H1 (cell line): ENCODE measurements at regions not wholly inside any gene's neighbourhood (a gene's known extent, or its start where the extent isn't known, plus 50 kb on each side); places are given as distances from the start of the nearest gene placed in this dataset.

Source experiments
- CBX8 ChIP-seq: fragments of 300-800, 300-1000 bp; sonication (generic); IDR thresholded peaks from 2 replicates; pipeline ENCODE4 v1.7.1; 2016; ENCODE audit warnings: low read depth, low read length, borderline replicate concordance
- EP300 ChIP-seq, 2 experiments: IDR thresholded peaks; 1 replicate in 1 of 2; 2 replicates in 1 of 2; pipeline ENCODE4 v1.6.1; 2011 to 2012; ENCODE audit warnings: low read depth in 2 of 2, low read length in 2 of 2, mild to moderate bottlenecking in 2 of 2, borderline replicate concordance in 1 of 2, inconsistent platforms in 1 of 2, moderate library complexity in 1 of 2
- EZH2 ChIP-seq: fragments of 200-600 bp; sonication (generic); IDR thresholded peaks from 2 replicates; pipeline ENCODE4 v1.7.1; 2012; ENCODE audit warnings: low read depth, mild to moderate bottlenecking, moderate library complexity, low read length, inconsistent platforms; ENCODE audit not compliant: severe bottlenecking
- HDAC6 ChIP-seq: IDR thresholded peaks from one replicate; pipeline ENCODE4 v1.7.1; 2012; ENCODE audit warnings: low read depth, mild to moderate bottlenecking, inconsistent platforms, low read length, moderate library complexity
- JUND ChIP-seq: IDR thresholded peaks from 2 replicates; pipeline ENCODE4 v1.6.1; 2011; ENCODE audit warnings: mild to moderate bottlenecking, improper control_type of control experiment, low read length
- KDM1A ChIP-seq: fragments of 200-600, 300-600 bp; sonication (generic); IDR thresholded peaks from 2 replicates; pipeline ENCODE4 v1.7.1; 2016; ENCODE audit warnings: mild to moderate bottlenecking, low read length, borderline replicate concordance
- PHF8 ChIP-seq: fragments of 200-600 bp; sonication (generic); conservative IDR thresholded peaks from 2 replicates; pipeline ENCODE4 v1.7.1; 2012; ENCODE audit warnings: low read depth, mild to moderate bottlenecking, inconsistent platforms, low read length, moderate library complexity
- RAD21 ChIP-seq, 2 experiments: IDR thresholded peaks in 1 of 2; conservative IDR thresholded peaks in 1 of 2; 2 replicates each; pipeline ENCODE4 v1.6.1; 2011; ENCODE audit warnings: low read depth in 2 of 2, low read length in 2 of 2, improper control_type of control experiment in 1 of 2, inconsistent platforms in 1 of 2, mild to moderate bottlenecking in 1 of 2, moderate library complexity in 1 of 2
- RBBP5 ChIP-seq: IDR thresholded peaks from 2 replicates; pipeline ENCODE4 v1.7.1; 2012; ENCODE audit warnings: low read depth, mild to moderate bottlenecking, inconsistent platforms, low read length, moderate library complexity, borderline replicate concordance
- RFX5 ChIP-seq: IDR thresholded peaks from 2 replicates; pipeline ENCODE4 v1.6.1; 2011; ENCODE audit warnings: low read depth, low read length, improper control_type of control experiment, borderline replicate concordance
- RNF2 ChIP-seq: fragments of 200-900, 300-1000 bp; sonication (generic); IDR thresholded peaks from 2 replicates; pipeline ENCODE4 v1.7.1; 2016; ENCODE audit warnings: borderline replicate concordance, low read depth, mild to moderate bottlenecking, antibody characterized with exemption, low read length; ENCODE audit not compliant: poor library complexity, severe bottlenecking; ENCODE audit errors: missing control alignments
- SIN3A ChIP-seq, 2 experiments: IDR thresholded peaks in 1 of 2; conservative IDR thresholded peaks in 1 of 2; 2 replicates each; pipeline ENCODE4 v1.6.1; 2011 to 2012; ENCODE audit warnings: low read length in 2 of 2, improper control_type of control experiment in 1 of 2, low read depth in 1 of 2, mild to moderate bottlenecking in 1 of 2
- TAF1 ChIP-seq: IDR thresholded peaks from 2 replicates; pipeline ENCODE4 v1.6.1; 2011; ENCODE audit warnings: mild to moderate bottlenecking, low read depth, low read length
- TF ChIP-seq, protein P1 (sequence below), 3 experiments: IDR thresholded peaks; 1 replicate in 2 of 3; 2 replicates in 1 of 3; pipeline versions ENCODE4 v1.5.1 to v1.6.1; 2011; ENCODE audit warnings: low read length in 3 of 3, mild to moderate bottlenecking in 3 of 3, inconsistent platforms in 2 of 3, low read depth in 1 of 3, moderate library complexity in 1 of 3; ENCODE audit not compliant: insufficient read depth in 1 of 3; ENCODE audit errors: control extremely low read depth in 1 of 3

DNA sequence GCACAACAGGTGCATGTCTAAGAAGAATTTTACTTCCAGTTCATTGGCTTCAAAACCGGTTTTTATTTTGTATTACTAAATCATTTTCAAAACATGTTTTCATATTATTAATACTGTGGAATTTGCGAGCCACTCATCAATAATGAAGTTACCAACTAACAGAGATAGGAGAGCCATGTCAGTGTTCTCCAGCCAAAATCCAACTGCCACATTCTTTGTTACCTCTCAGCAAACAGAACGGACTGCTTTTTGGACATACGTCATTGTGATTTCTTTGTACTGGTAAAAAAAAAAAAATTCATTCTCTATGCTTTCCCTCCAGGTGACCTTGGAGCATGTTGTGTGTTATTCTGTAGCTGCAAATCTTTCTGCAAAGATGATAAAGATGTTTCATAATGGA is 414.2 kb upstream of the MMADHC start:
- no peak for TF ChIP-seq EZH2
- no peak for TF ChIP-seq RFX5
- TF ChIP-seq, protein P1, sequence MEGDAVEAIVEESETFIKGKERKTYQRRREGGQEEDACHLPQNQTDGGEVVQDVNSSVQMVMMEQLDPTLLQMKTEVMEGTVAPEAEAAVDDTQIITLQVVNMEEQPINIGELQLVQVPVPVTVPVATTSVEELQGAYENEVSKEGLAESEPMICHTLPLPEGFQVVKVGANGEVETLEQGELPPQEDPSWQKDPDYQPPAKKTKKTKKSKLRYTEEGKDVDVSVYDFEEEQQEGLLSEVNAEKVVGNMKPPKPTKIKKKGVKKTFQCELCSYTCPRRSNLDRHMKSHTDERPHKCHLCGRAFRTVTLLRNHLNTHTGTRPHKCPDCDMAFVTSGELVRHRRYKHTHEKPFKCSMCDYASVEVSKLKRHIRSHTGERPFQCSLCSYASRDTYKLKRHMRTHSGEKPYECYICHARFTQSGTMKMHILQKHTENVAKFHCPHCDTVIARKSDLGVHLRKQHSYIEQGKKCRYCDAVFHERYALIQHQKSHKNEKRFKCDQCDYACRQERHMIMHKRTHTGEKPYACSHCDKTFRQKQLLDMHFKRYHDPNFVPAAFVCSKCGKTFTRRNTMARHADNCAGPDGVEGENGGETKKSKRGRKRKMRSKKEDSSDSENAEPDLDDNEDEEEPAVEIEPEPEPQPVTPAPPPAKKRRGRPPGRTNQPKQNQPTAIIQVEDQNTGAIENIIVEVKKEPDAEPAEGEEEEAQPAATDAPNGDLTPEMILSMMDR (IDR thresholded peaks at IDR 0.05; ENCODE audit: control extremely low read depth in 1 of 3, insufficient read depth in 1 of 3, low read depth in 1 of 3, low read length in 3 of 3): no peak
- no peak for TF ChIP-seq SIN3A (conservative IDR thresholded peaks at IDR 0.05 in 1 of 2, IDR thresholded peaks at IDR 0.05 in 1 of 2; ENCODE audit: low read depth in 1 of 2, low read length in 2 of 2)
- TF ChIP-seq KDM1A: no peak
- TF ChIP-seq EP300 (IDR thresholded peaks at IDR 0.05; ENCODE audit: borderline replicate concordance in 1 of 2, low read depth in 2 of 2, low read length in 2 of 2): no peak
- no peak for TF ChIP-seq PHF8
- no peak for TF ChIP-seq JUND
- TF ChIP-seq RAD21 (IDR thresholded peaks at IDR 0.05 in 1 of 2, conservative IDR thresholded peaks at IDR 0.05 in 1 of 2; ENCODE audit: low read depth in 2 of 2, low read length in 2 of 2): no peak
- TF ChIP-seq CBX8: no peak
- no peak for TF ChIP-seq HDAC6
- no peak for TF ChIP-seq TAF1
- no peak for TF ChIP-seq RBBP5
- TF ChIP-seq RNF2: no peak
